ENCODE measurements at regions not wholly inside any gene's neighbourhood (a gene's known extent, or its start where the extent isn't known, plus 50 kb on each side); places are given as distances from the start of the nearest gene placed in this dataset.
A peak's percentile ranks its signal among the peaks of the same experiment; 100 is the strongest.

- H3K36me3 ChIP-seq, result no peaks in the 10 kb centered on the region
- no peak for DNase-seq
- no peaks in the 10 kb centered on the region for H3K9me3 ChIP-seq
- WGBS, 2 donors (ENCODE audit: low coverage in 1 of 2), result 56 to 70% methylated on average over 6 to 9 of the region's 9 CpGs
- no peaks in the 10 kb centered on the region for H3K27me3 ChIP-seq
- no peak overlapping the region for H3K4me3 ChIP-seq
- TF ChIP-seq CTCF (IDR thresholded peaks at IDR 0.05), result no peak
- no peak for TF ChIP-seq EP300 (IDR thresholded peaks at IDR 0.05; ENCODE audit: low read depth)
- in situ Hi-C loops (cut with MboI; ENCODE audit: low pct_ligation_motif_present in 1 of 4, low pct_unique_long_range_greater_than_20kb in 1 of 4, low sequenced_read_pairs in 3 of 4) (no loop called here), intact Hi-C loops (cut with DNase I; ENCODE audit: low total_unique reads) (no loop called here)
- H3K27ac ChIP-seq, result no peak overlapping the region
- no peaks in the 10 kb centered on the region for H3K4me1 ChIP-seq
Measured at GRCh38 chr1:88455621-88456256, 228.3 kb upstream of the PKN2 start.

GRCh38 chr1:88457197-88457596, 226.9 kb upstream of the PKN2 start:
- peaks cover 0 to 5% (median under 1%) of the 10 kb centered on the region in 4 donors for H3K4me1 ChIP-seq
- in situ Hi-C loops (cut with MboI; ENCODE audit: low pct_ligation_motif_present in 1 of 4, low pct_unique_long_range_greater_than_20kb in 1 of 4, low sequenced_read_pairs in 3 of 4), result no loop called here
- no peak overlapping the region for H3K4me3 ChIP-seq
- no peaks in the 10 kb centered on the region for H3K9me3 ChIP-seq
- H3K27me3 ChIP-seq, result peaks cover 7% of the 10 kb centered on the region
- intact Hi-C loops (cut with DNase I; ENCODE audit: low total_unique reads), result no loop called here
- 93 to 98% methylated on average over 4 to 5 of the region's 5 CpGs for WGBS, 2 donors (ENCODE audit: low coverage in 1 of 2)
- DNase-seq, result no peak
- TF ChIP-seq CTCF (IDR thresholded peaks at IDR 0.05), result no peak
- no peak for TF ChIP-seq POLR2AphosphoS5 (IDR thresholded peaks at IDR 0.05)
- no peak for TF ChIP-seq POLR2A (IDR thresholded peaks at IDR 0.05)
- TF ChIP-seq EP300 (IDR thresholded peaks at IDR 0.05; ENCODE audit: low read depth), result no peak
- no peaks in the 10 kb centered on the region for H3K36me3 ChIP-seq
- H3K27ac ChIP-seq, result no peak overlapping the region

GRCh38 chr1:88461007-88461406, 223.1 kb upstream of the PKN2 start:
- H3K9me3 ChIP-seq, result no peaks in the 10 kb centered on the region
- H3K27me3 ChIP-seq, result peaks cover 18% of the 10 kb centered on the region
- WGBS, 2 donors (ENCODE audit: low coverage in 1 of 2), result 59 to 69% methylated on average over 2 of the region's 2 CpGs
- peaks cover 0 to 7% (median 2%) of the 10 kb centered on the region in 4 donors for H3K4me1 ChIP-seq
- no peak for DNase-seq
- in situ Hi-C loops (cut with MboI; ENCODE audit: low pct_ligation_motif_present in 1 of 4, low pct_unique_long_range_greater_than_20kb in 1 of 4, low sequenced_read_pairs in 3 of 4), result no loop called here
- intact Hi-C loops (cut with DNase I; ENCODE audit: low total_unique reads), result no loop called here
- no peak for TF ChIP-seq CTCF (IDR thresholded peaks at IDR 0.05)
- TF ChIP-seq POLR2AphosphoS5 (IDR thresholded peaks at IDR 0.05), result no peak
- no peak for TF ChIP-seq EP300 (IDR thresholded peaks at IDR 0.05; ENCODE audit: low read depth)
- TF ChIP-seq POLR2A (IDR thresholded peaks at IDR 0.05), result no peak
- H3K27ac ChIP-seq, result no peak overlapping the region
- no peaks in the 10 kb centered on the region for H3K36me3 ChIP-seq
- no peak overlapping the region for H3K4me3 ChIP-seq

- Histone ChIP-seq H3K9me3 (no peaks in the 10 kb centered on the region), H3K27me3 (peaks cover 18% of the 10 kb centered on the region), H3K4me1 (peaks cover 0 to 7% (median 2%) of the 10 kb centered on the region in 4 donors), H3K4me3 (peak overlapping the region in 3 of 4 donors; percentile 35 to 47 (median 38)), H3K36me3 (no peaks in the 10 kb centered on the region), H3K27ac (peak overlapping the region in 3 of 4 donors; percentile 70 to 78 (median 75))
- TF ChIP-seq EP300 (IDR thresholded peaks at IDR 0.05; ENCODE audit: low read depth), result no peak
- no peak for TF ChIP-seq CTCF (IDR thresholded peaks at IDR 0.05)
- TF ChIP-seq POLR2AphosphoS5 (IDR thresholded peaks at IDR 0.05), result no peak
- TF ChIP-seq POLR2A (IDR thresholded peaks at IDR 0.05), result no peak
- in situ Hi-C loops (cut with MboI; ENCODE audit: low pct_ligation_motif_present in 1 of 4, low pct_unique_long_range_greater_than_20kb in 1 of 4, low sequenced_read_pairs in 3 of 4), result no loop called here
- 26 to 30% methylated on average over 6 of the region's 6 CpGs for WGBS, 2 donors (ENCODE audit: low coverage in 1 of 2)
- intact Hi-C loops (cut with DNase I; ENCODE audit: low total_unique reads), result no loop called here
- DNase-seq, result no peak
Measured at GRCh38 chr1:88462096-88462487, 222.0 kb upstream of the PKN2 start.
